Epithelial cell of esophagus (primary cell): ENCODE measurements at regions not wholly inside any gene's neighbourhood (a gene's known extent, or its start where the extent isn't known, plus 50 kb on each side); places are given as distances from the start of the nearest gene placed in this dataset.

Experiments used
- DNase-seq: peaks from one replicate; pipeline ENCODE4 v3.0.0; 2010; ENCODE audit warnings: low read depth
- H3K4me3 ChIP-seq: 2 replicates; pipeline ENCODE4 v1.5.1; 2011; ENCODE audit warnings: mild to moderate bottlenecking, low read length, control low read depth
- TF ChIP-seq, protein P1 (sequence below): IDR thresholded peaks from 2 replicates; pipeline ENCODE4 v1.5.1; 2011; ENCODE audit warnings: low read depth, mild to moderate bottlenecking, low read length, control low read depth, inconsistent platforms; ENCODE audit not compliant: insufficient read depth; ENCODE audit errors: missing control alignments

- TF ChIP-seq, protein P1, sequence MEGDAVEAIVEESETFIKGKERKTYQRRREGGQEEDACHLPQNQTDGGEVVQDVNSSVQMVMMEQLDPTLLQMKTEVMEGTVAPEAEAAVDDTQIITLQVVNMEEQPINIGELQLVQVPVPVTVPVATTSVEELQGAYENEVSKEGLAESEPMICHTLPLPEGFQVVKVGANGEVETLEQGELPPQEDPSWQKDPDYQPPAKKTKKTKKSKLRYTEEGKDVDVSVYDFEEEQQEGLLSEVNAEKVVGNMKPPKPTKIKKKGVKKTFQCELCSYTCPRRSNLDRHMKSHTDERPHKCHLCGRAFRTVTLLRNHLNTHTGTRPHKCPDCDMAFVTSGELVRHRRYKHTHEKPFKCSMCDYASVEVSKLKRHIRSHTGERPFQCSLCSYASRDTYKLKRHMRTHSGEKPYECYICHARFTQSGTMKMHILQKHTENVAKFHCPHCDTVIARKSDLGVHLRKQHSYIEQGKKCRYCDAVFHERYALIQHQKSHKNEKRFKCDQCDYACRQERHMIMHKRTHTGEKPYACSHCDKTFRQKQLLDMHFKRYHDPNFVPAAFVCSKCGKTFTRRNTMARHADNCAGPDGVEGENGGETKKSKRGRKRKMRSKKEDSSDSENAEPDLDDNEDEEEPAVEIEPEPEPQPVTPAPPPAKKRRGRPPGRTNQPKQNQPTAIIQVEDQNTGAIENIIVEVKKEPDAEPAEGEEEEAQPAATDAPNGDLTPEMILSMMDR = no peak
- DNase-seq = no peak
- no peak overlapping the region for H3K4me3 ChIP-seq
Measured at GRCh38 chr11:42243385-42243784, 783.9 kb upstream of the LRRC4C start.

- H3K4me3 ChIP-seq = no peak overlapping the region
- DNase-seq = no peak
- TF ChIP-seq, protein P1 = no peak
Measured at GRCh38 chr11:42244376-42244775, 784.9 kb upstream of the LRRC4C start.

DNA sequence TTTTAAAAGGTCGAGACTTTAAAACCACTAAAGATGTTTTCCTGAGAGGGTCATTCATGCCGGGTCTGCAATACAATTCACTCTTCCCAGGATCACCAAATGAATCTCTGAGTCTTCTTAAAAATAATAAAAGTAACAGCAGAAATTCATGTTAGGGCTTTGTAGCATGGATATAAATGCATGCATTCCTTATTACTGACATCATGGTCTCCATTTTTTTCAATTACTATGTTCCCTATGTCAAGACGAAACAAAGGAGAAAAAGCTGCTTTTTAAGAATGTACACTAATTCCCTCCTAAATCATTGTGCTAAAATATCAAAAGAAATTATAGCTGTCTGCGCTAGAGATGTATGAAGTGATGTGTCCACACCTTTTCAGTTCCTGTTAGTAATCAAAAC lies 789.9 kb upstream of the LRRC4C start:
- no peak for DNase-seq
- TF ChIP-seq, protein P1 = no peak
- H3K4me3 ChIP-seq = no peak overlapping the region

GRCh38 chr11:42249956-42250355 lies 790.5 kb upstream of the LRRC4C start:
- DNase-seq = no peak
- H3K4me3 ChIP-seq = no peak overlapping the region
- TF ChIP-seq, protein P1 = no peak

- no peak for DNase-seq
- TF ChIP-seq, protein P1 = no peak
- no peak overlapping the region for H3K4me3 ChIP-seq
Measured at GRCh38 chr11:42251984-42252383, 792.5 kb upstream of the LRRC4C start.

DNA sequence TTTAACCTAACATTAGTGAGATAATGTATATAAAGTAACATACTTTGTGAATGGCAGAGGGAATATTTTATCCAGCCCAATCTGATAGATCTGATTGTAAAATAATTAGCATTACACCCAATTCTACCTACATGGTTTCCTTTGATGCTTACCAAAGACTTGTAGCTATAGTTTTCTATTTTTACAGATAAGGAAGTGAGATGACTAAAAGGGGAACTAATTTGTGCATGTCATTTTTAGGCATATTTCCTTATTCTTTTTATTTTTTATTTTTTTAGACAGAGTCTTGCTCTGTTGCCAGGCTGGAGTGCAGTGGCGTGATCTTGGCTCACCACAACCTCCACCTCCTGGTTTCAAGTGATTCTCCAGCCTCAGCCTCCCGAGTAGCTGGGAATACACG lies 793.7 kb upstream of the LRRC4C start:
- no peak overlapping the region for H3K4me3 ChIP-seq
- TF ChIP-seq, protein P1 = no peak
- DNase-seq = no peak

DNA sequence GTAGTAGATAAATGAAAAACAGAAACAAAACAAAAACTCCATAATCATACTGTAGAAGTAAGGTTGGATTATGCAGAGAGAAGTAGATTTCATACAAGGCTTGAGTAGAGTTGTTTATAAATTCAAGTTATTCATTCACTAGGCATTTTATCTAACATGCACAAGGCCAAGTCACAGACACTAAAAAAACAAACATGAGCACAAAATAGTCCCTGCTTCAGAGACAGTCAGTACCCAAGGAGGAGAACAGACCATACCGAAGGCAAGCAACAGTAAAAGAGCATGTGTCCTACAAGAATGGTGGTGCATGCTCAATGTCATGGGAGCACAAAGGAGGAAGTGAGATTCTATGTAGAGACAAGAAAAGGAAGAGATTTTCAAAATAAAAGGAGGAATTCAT lies 796.5 kb upstream of the LRRC4C start:
- DNase-seq = no peak
- H3K4me3 ChIP-seq = no peak overlapping the region
- TF ChIP-seq, protein P1 = no peak
